BE2C (cell line): ENCODE measurements at regions not wholly inside any gene's neighbourhood (a gene's known extent, or its start where the extent isn't known, plus 50 kb on each side); places are given as distances from the start of the nearest gene placed in this dataset.

Experiments used
- DNase-seq: peaks from one replicate; pipeline ENCODE4 v3.0.0-alpha.2; 2020
- H3K27me3 ChIP-seq: fragments of 250-450 bp; sonication (Bioruptor Pico); 2 replicates; pipeline ENCODE4 v1.5.1; 2020; ENCODE audit warnings: mild to moderate bottlenecking
- H3K36me3 ChIP-seq: fragments of 250-450 bp; sonication (Bioruptor Pico); 2 replicates; pipeline ENCODE4 v1.5.1; 2020; ENCODE audit warnings: mild to moderate bottlenecking
- H3K4me1 ChIP-seq: fragments of 250-450 bp; sonication (Bioruptor Pico); 2 replicates; pipeline ENCODE4 v1.5.1; 2020
- H3K4me3 ChIP-seq: 2 replicates; pipeline ENCODE4 v1.5.1; 2011; ENCODE audit warnings: low read depth, low read length
- H3K9me3 ChIP-seq: fragments of 250-450 bp; sonication (Bioruptor Pico); 2 replicates; pipeline ENCODE4 v1.5.1; 2020
- CTCF ChIP-seq: IDR thresholded peaks from 2 replicates; pipeline ENCODE4 v1.5.1; 2012; ENCODE audit warnings: mild to moderate bottlenecking, low read depth, low read length

GRCh38 chr2:144011098-144011497, 508.8 kb downstream of the ZEB2 start:
- Histone ChIP-seq H3K36me3 (no peaks in the 10 kb centered on the region), H3K9me3 (no peaks in the 10 kb centered on the region), H3K4me3 (no peak overlapping the region), H3K4me1 (no peaks in the 10 kb centered on the region), H3K27me3 (no peaks in the 10 kb centered on the region)
- DNase-seq = no peak
- no peak for TF ChIP-seq CTCF

- no peaks in the 10 kb centered on the region for H3K9me3 ChIP-seq
- H3K4me1 ChIP-seq = no peaks in the 10 kb centered on the region
- H3K36me3 ChIP-seq = no peaks in the 10 kb centered on the region
- H3K4me3 ChIP-seq = no peak overlapping the region
- no peaks in the 10 kb centered on the region for H3K27me3 ChIP-seq
- DNase-seq = no peak
- TF ChIP-seq CTCF = no peak
Measured at GRCh38 chr2:144010096-144010836, 509.7 kb downstream of the ZEB2 start.

- Histone ChIP-seq H3K27me3 (no peaks in the 10 kb centered on the region), H3K9me3 (no peaks in the 10 kb centered on the region), H3K4me3 (no peak overlapping the region), H3K4me1 (peaks cover 4% of the 10 kb centered on the region; the same call in 1 of the 2 replicates), H3K36me3 (no peaks in the 10 kb centered on the region)
- DNase-seq = no peak
- no peak for TF ChIP-seq CTCF
Measured at GRCh38 chr2:144006139-144006538, 513.8 kb downstream of the ZEB2 start.

GRCh38 chr2:144004742-144005141, 515.2 kb downstream of the ZEB2 start:
- no peaks in the 10 kb centered on the region for H3K9me3 ChIP-seq
- peaks cover 4% of the 10 kb centered on the region; the same call in 1 of the 2 replicates for H3K4me1 ChIP-seq
- TF ChIP-seq CTCF = no peak
- H3K27me3 ChIP-seq = no peaks in the 10 kb centered on the region
- peak overlapping the region; percentile 43 for H3K4me3 ChIP-seq
- DNase-seq = peak; percentile 58
- H3K36me3 ChIP-seq = no peaks in the 10 kb centered on the region

GRCh38 chr2:144003460-144004075, 516.4 kb downstream of the ZEB2 start:
- DNase-seq = no peak
- TF ChIP-seq CTCF = no peak
- H3K4me3 ChIP-seq = no peak overlapping the region
- peaks cover 4% of the 10 kb centered on the region; the same call in 1 of the 2 replicates for H3K4me1 ChIP-seq
- H3K27me3 ChIP-seq = no peaks in the 10 kb centered on the region
- H3K36me3 ChIP-seq = no peaks in the 10 kb centered on the region
- no peaks in the 10 kb centered on the region for H3K9me3 ChIP-seq

GRCh38 chr2:143996974-143997373, 522.9 kb downstream of the ZEB2 start:
- H3K9me3 ChIP-seq = no peaks in the 10 kb centered on the region
- H3K27me3 ChIP-seq = no peaks in the 10 kb centered on the region
- TF ChIP-seq CTCF = no peak
- DNase-seq = no peak
- H3K36me3 ChIP-seq = no peaks in the 10 kb centered on the region
- H3K4me3 ChIP-seq = no peak overlapping the region
- H3K4me1 ChIP-seq = no peaks in the 10 kb centered on the region
